ENCODE measurements at regions not wholly inside any gene's neighbourhood (a gene's known extent, or its start where the extent isn't known, plus 50 kb on each side); places are given as distances from the start of the nearest gene placed in this dataset.

GRCh38 chr2:53434466-53434865, 333.1 kb upstream of the CHAC2 start:
- no peak overlapping the region for H2AFZ ChIP-seq
- H3K4me3 ChIP-seq = no peak overlapping the region
- no peaks in the 10 kb centered on the region for H4K20me1 ChIP-seq (ENCODE audit: insufficient read depth, poor library complexity, severe bottlenecking)
- no peaks in the 10 kb centered on the region for H3K4me1 ChIP-seq (ENCODE audit: insufficient read depth)
- H3K4me2 ChIP-seq = no peak overlapping the region
- H3K27ac ChIP-seq = no peak overlapping the region
- no peaks in the 10 kb centered on the region for H3K27me3 ChIP-seq
- H3K9me2 ChIP-seq (replicated peaks; ENCODE audit: insufficient read depth) = no peaks in the 10 kb centered on the region
- no peaks in the 10 kb centered on the region for H3K36me3 ChIP-seq (replicated peaks; ENCODE audit: insufficient read depth, low read depth)
- 100% methylated on average over 1 of the region's 1 CpG for WGBS (ENCODE audit: low lambda C conversion rate, missing lambda C conversion rate)
- no peak for TF ChIP-seq EZH2 (IDR thresholded peaks at IDR 0.05; ENCODE audit: borderline replicate concordance)
- TF ChIP-seq EZH2phosphoT487 (IDR thresholded peaks at IDR 0.05; ENCODE audit: low read depth, severe bottlenecking, unreplicated experiment) = no peak
- no peak for TF ChIP-seq CTCF (IDR thresholded peaks at IDR 0.05; ENCODE audit: poor library complexity)
- DNase-seq (ENCODE audit: low spot score) = no peak
- no peaks in the 10 kb centered on the region for H3K79me2 ChIP-seq
- H3K9me3 ChIP-seq (ENCODE audit: low read depth) = no peaks in the 10 kb centered on the region

- DNase-seq (ENCODE audit: low spot score) = no peak
- WGBS (ENCODE audit: low lambda C conversion rate, missing lambda C conversion rate) = 81% methylated on average over 3 of the region's 3 CpGs
- Histone ChIP-seq H2AFZ (no peak overlapping the region), H3K9me3 (ENCODE audit: low read depth) (no peaks in the 10 kb centered on the region), H3K4me3 (no peak overlapping the region), H3K4me2 (no peak overlapping the region), H3K27ac (no peak overlapping the region), H3K4me1 (ENCODE audit: insufficient read depth) (no peaks in the 10 kb centered on the region), H3K27me3 (no peaks in the 10 kb centered on the region), H4K20me1 (ENCODE audit: insufficient read depth, poor library complexity, severe bottlenecking) (no peaks in the 10 kb centered on the region), H3K79me2 (no peaks in the 10 kb centered on the region), H3K9me2 (replicated peaks; ENCODE audit: insufficient read depth) (no peaks in the 10 kb centered on the region), H3K36me3 (replicated peaks; ENCODE audit: insufficient read depth, low read depth) (no peaks in the 10 kb centered on the region)
- TF ChIP-seq EZH2phosphoT487 (IDR thresholded peaks at IDR 0.05; ENCODE audit: low read depth, severe bottlenecking, unreplicated experiment) (no peak), CTCF (IDR thresholded peaks at IDR 0.05; ENCODE audit: poor library complexity) (no peak), EZH2 (IDR thresholded peaks at IDR 0.05; ENCODE audit: borderline replicate concordance) (no peak)
Measured at GRCh38 chr2:53432936-53433335, 334.7 kb upstream of the CHAC2 start.

GRCh38 chr2:53429901-53430300, 337.7 kb upstream of the CHAC2 start:
- no peak for TF ChIP-seq EZH2phosphoT487 (IDR thresholded peaks at IDR 0.05; ENCODE audit: low read depth, severe bottlenecking, unreplicated experiment)
- no peaks in the 10 kb centered on the region for H3K4me1 ChIP-seq (ENCODE audit: insufficient read depth)
- no peak overlapping the region for H3K4me3 ChIP-seq
- H3K79me2 ChIP-seq = no peaks in the 10 kb centered on the region
- no peaks in the 10 kb centered on the region for H3K27me3 ChIP-seq
- no peak overlapping the region for H2AFZ ChIP-seq
- H4K20me1 ChIP-seq (ENCODE audit: insufficient read depth, poor library complexity, severe bottlenecking) = no peaks in the 10 kb centered on the region
- no peak for DNase-seq (ENCODE audit: low spot score)
- WGBS (ENCODE audit: low lambda C conversion rate, missing lambda C conversion rate) = 74% methylated on average over 2 of the region's 2 CpGs
- no peak overlapping the region for H3K27ac ChIP-seq
- no peak overlapping the region for H3K4me2 ChIP-seq
- no peaks in the 10 kb centered on the region for H3K36me3 ChIP-seq (replicated peaks; ENCODE audit: insufficient read depth, low read depth)
- H3K9me2 ChIP-seq (replicated peaks; ENCODE audit: insufficient read depth) = no peaks in the 10 kb centered on the region
- no peaks in the 10 kb centered on the region for H3K9me3 ChIP-seq (ENCODE audit: low read depth)

GRCh38 chr2:53424902-53425301, 342.7 kb upstream of the CHAC2 start:
- Histone ChIP-seq H3K27me3 (no peaks in the 10 kb centered on the region), H3K79me2 (no peaks in the 10 kb centered on the region), H3K4me3 (no peak overlapping the region), H3K9me2 (replicated peaks; ENCODE audit: insufficient read depth) (no peaks in the 10 kb centered on the region), H3K4me1 (ENCODE audit: insufficient read depth) (no peaks in the 10 kb centered on the region), H3K27ac (no peak overlapping the region), H4K20me1 (ENCODE audit: insufficient read depth, poor library complexity, severe bottlenecking) (no peaks in the 10 kb centered on the region), H2AFZ (no peak overlapping the region), H3K9me3 (ENCODE audit: low read depth) (no peaks in the 10 kb centered on the region), H3K4me2 (no peak overlapping the region), H3K36me3 (replicated peaks; ENCODE audit: insufficient read depth, low read depth) (no peaks in the 10 kb centered on the region)
- no peak for TF ChIP-seq CTCF (IDR thresholded peaks at IDR 0.05; ENCODE audit: poor library complexity)
- TF ChIP-seq EZH2phosphoT487 (IDR thresholded peaks at IDR 0.05; ENCODE audit: low read depth, severe bottlenecking, unreplicated experiment) = no peak
- TF ChIP-seq EZH2 (IDR thresholded peaks at IDR 0.05; ENCODE audit: borderline replicate concordance) = no peak
- DNase-seq (ENCODE audit: low spot score) = no peak
- WGBS (ENCODE audit: low lambda C conversion rate, missing lambda C conversion rate) = 85% methylated on average over 3 of the region's 3 CpGs
